Keratinocyte (primary cell): ENCODE measurements at regions not wholly inside any gene's neighbourhood (a gene's known extent, or its start where the extent isn't known, plus 50 kb on each side); places are given as distances from the start of the nearest gene placed in this dataset.

ENCODE experiments used
- DNase-seq: peaks from one replicate; pipeline ENCODE4 v3.0.0-alpha.2; 2011; ENCODE audit warnings: low read depth, missing footprints, low spot score
- FAIRE-seq: peaks from 2 replicates; lab custom pipeline; 2011; peaks lifted over from hg19 to GRCh38; lab: Jason Lieb, UNC
- H2AFZ ChIP-seq: 2 replicates; pipeline ENCODE4 v1.6.0; 2012; ENCODE audit warnings: low read length, control low read depth, inconsistent platforms; ENCODE audit not compliant: control insufficient read depth
- H3K27ac ChIP-seq: 2 replicates; pipeline ENCODE4 v1.5.1; 2011; ENCODE audit warnings: low read length; ENCODE audit not compliant: control insufficient read depth, insufficient read depth
- H3K27me3 ChIP-seq: 3 replicates; pipeline ENCODE4 v1.6.0; 2011; ENCODE audit warnings: low read length; ENCODE audit not compliant: control insufficient read depth, insufficient read depth; ENCODE audit errors: extremely low read depth
- H3K36me3 ChIP-seq, 2 experiments: 2 replicates in 1 of 2; 3 replicates in 1 of 2; pipeline ENCODE4 v1.5.1; 2011; ENCODE audit warnings: low read length in 2 of 2, mild to moderate bottlenecking in 1 of 2; ENCODE audit not compliant: control insufficient read depth in 2 of 2, insufficient read depth in 2 of 2; ENCODE audit errors: extremely low read depth in 1 of 2
- H3K4me1 ChIP-seq: 3 replicates; pipeline ENCODE4 v1.5.1; 2011; ENCODE audit warnings: low read length; ENCODE audit not compliant: control insufficient read depth, insufficient read depth; ENCODE audit errors: extremely low read depth
- H3K4me2 ChIP-seq: 3 replicates; pipeline ENCODE4 v1.6.0; 2011; ENCODE audit warnings: low read depth, low read length; ENCODE audit not compliant: control insufficient read depth, insufficient read depth; ENCODE audit errors: extremely low read depth
- H3K4me3 ChIP-seq, 3 experiments: fragments of 200-600 bp in 1 of 3; sonication (generic) in 1 of 3; 2 replicates in 2 of 3; 3 replicates in 1 of 3; pipeline ENCODE4 v1.5.1; 2011 to 2016; ENCODE audit warnings: low read length in 3 of 3, mild to moderate bottlenecking in 3 of 3, control low read depth in 2 of 3, inconsistent platforms in 1 of 3, low read depth in 1 of 3, mixed read lengths in 1 of 3, mixed run types in 1 of 3, moderate library complexity in 1 of 3; ENCODE audit not compliant: control insufficient read depth in 2 of 3, insufficient read depth in 2 of 3; ENCODE audit errors: extremely low read depth in 1 of 3
- H3K79me2 ChIP-seq: 2 replicates; pipeline ENCODE4 v1.6.0; 2012; ENCODE audit warnings: low read length; ENCODE audit not compliant: control insufficient read depth, insufficient read depth
- H3K9ac ChIP-seq: 3 replicates; pipeline ENCODE4 v1.6.0; 2011; ENCODE audit warnings: low read length; ENCODE audit not compliant: control insufficient read depth, insufficient read depth; ENCODE audit errors: extremely low read depth
- H3K9me1 ChIP-seq: 3 replicates; pipeline ENCODE4 v1.6.0; 2011; ENCODE audit warnings: low read length; ENCODE audit not compliant: control insufficient read depth, insufficient read depth; ENCODE audit errors: extremely low read depth
- H3K9me3 ChIP-seq: 2 replicates; pipeline ENCODE4 v1.5.1; 2012; ENCODE audit warnings: low read depth, low read length; ENCODE audit not compliant: control insufficient read depth
- H4K20me1 ChIP-seq: 3 replicates; pipeline ENCODE4 v1.6.0; 2011; ENCODE audit warnings: low read length; ENCODE audit not compliant: control insufficient read depth, insufficient read depth; ENCODE audit errors: extremely low read depth
- EZH2 ChIP-seq: IDR thresholded peaks from one replicate; pipeline ENCODE4 v1.6.1; 2012; ENCODE audit warnings: inconsistent platforms, mild to moderate bottlenecking, low read length, moderate library complexity
- dilution Hi-C: fragments of 300-500 bp; cut with MboI; formaldehyde crosslinking; loops from one replicate; pipeline ENCODE4 v1.7.0; 2020; ENCODE audit warnings: low sequenced_read_pairs; ENCODE audit not compliant: extremely low pct_ligation_motif_present
- TF ChIP-seq, protein P1 (sequence below), 3 experiments: IDR thresholded peaks in 1 of 3; conservative IDR thresholded peaks in 1 of 3; optimal IDR thresholded peaks in 1 of 3; 2 replicates in 2 of 3; 3 replicates in 1 of 3; pipeline versions ENCODE3 to v1.5.1; 2011; ENCODE audit warnings: low read length in 3 of 3, mild to moderate bottlenecking in 3 of 3, moderate library complexity in 2 of 3, control low read depth in 1 of 3, inconsistent platforms in 1 of 3; ENCODE audit not compliant: insufficient read depth in 2 of 3; ENCODE audit errors: extremely low read depth in 1 of 3

DNA sequence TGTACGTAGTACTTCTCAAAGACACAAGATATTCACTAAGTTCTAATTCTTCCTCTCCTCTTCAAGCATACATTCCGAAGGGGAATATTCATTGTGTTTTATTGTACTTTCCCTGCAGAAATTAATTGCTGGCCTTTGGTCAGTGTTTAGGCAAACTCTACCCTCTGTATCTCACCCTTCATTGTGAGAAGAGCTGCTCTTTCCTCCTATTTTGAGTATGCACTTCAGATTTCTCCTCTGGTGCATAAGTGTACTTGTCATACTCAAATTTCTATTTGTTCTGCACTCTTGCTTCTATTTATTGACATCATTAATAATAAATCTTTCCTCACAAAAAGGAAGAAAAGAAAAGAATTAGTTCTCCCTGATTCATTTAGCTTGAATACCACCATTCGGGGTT lies 485.4 kb upstream of the SLC8A1 start:
- Histone ChIP-seq H3K4me1 (no peaks in the 10 kb centered on the region), H3K9me3 (no peaks in the 10 kb centered on the region), H2AFZ (no peak overlapping the region), H3K4me2 (no peak overlapping the region), H3K9me1 (no peaks in the 10 kb centered on the region), H3K36me3 (no peaks in the 10 kb centered on the region), H3K79me2 (no peaks in the 10 kb centered on the region), H3K27me3 (no peaks in the 10 kb centered on the region), H3K4me3 (no peak overlapping the region), H4K20me1 (no peaks in the 10 kb centered on the region), H3K9ac (no peak overlapping the region), H3K27ac (no peak overlapping the region)
- dilution Hi-C loops, result no loop called here
- DNase-seq (no peak), FAIRE-seq (no peak)
- TF ChIP-seq EZH2, result no peak
- TF ChIP-seq, protein P1, sequence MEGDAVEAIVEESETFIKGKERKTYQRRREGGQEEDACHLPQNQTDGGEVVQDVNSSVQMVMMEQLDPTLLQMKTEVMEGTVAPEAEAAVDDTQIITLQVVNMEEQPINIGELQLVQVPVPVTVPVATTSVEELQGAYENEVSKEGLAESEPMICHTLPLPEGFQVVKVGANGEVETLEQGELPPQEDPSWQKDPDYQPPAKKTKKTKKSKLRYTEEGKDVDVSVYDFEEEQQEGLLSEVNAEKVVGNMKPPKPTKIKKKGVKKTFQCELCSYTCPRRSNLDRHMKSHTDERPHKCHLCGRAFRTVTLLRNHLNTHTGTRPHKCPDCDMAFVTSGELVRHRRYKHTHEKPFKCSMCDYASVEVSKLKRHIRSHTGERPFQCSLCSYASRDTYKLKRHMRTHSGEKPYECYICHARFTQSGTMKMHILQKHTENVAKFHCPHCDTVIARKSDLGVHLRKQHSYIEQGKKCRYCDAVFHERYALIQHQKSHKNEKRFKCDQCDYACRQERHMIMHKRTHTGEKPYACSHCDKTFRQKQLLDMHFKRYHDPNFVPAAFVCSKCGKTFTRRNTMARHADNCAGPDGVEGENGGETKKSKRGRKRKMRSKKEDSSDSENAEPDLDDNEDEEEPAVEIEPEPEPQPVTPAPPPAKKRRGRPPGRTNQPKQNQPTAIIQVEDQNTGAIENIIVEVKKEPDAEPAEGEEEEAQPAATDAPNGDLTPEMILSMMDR (optimal IDR thresholded peaks at IDR 0.05 in 1 of 3, IDR thresholded peaks at IDR 0.05 in 1 of 3, conservative IDR thresholded peaks at IDR 0.05 in 1 of 3; ENCODE audit: extremely low read depth in 1 of 3, insufficient read depth in 2 of 3, low read length in 3 of 3), result no peak

DNA sequence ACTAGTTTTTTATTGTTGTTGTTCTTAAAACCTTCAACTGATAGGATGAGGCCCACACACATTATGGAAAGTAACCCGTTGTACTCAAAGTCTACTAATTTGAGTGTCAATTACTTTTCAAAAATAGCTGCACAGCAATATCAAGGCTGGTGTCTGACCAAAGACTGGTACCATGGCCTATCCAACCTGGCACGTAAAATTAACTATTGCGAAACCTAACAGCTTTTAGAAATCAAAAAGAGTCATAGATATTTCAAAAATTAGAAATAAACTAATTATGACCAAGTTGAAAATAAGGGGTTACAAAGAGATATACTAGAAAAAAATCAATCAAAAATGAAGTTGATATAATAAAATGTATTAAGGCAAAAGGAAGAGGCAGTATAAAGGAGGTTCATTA lies 501.5 kb upstream of the SLC8A1 start:
- Histone ChIP-seq H3K79me2 (no peaks in the 10 kb centered on the region), H3K27me3 (no peaks in the 10 kb centered on the region), H3K9ac (no peak overlapping the region), H3K27ac (no peak overlapping the region), H3K4me2 (no peak overlapping the region), H3K4me1 (no peaks in the 10 kb centered on the region), H4K20me1 (no peaks in the 10 kb centered on the region), H3K4me3 (no peak overlapping the region), H3K9me3 (no peaks in the 10 kb centered on the region), H2AFZ (no peak overlapping the region), H3K9me1 (no peaks in the 10 kb centered on the region), H3K36me3 (no peaks in the 10 kb centered on the region)
- TF ChIP-seq, protein P1 (optimal IDR thresholded peaks at IDR 0.05 in 1 of 3, IDR thresholded peaks at IDR 0.05 in 1 of 3, conservative IDR thresholded peaks at IDR 0.05 in 1 of 3; ENCODE audit: extremely low read depth in 1 of 3, insufficient read depth in 2 of 3, low read length in 3 of 3), result no peak
- TF ChIP-seq EZH2, result no peak
- DNase-seq, result no peak
- dilution Hi-C loops, result no loop called here
- FAIRE-seq, result no peak
